H9 (cell line): ENCODE measurements at regions not wholly inside any gene's neighbourhood (a gene's known extent, or its start where the extent isn't known, plus 50 kb on each side); places are given as distances from the start of the nearest gene placed in this dataset.

Source experiments
- DNase-seq: peaks from one replicate; pipeline ENCODE4 v3.0.0-alpha.2; 2017
- H2AFZ ChIP-seq: one replicate; pipeline ENCODE4 v1.6.1; 2013; ENCODE audit warnings: mild to moderate bottlenecking, low read length, control low read depth, moderate library complexity
- H2AK5ac ChIP-seq: 2 replicates; pipeline ENCODE4 v1.6.1; 2013; ENCODE audit warnings: low read length, control low read depth, mixed read lengths; ENCODE audit not compliant: insufficient read length
- H2BK120ac ChIP-seq: one replicate; pipeline ENCODE4 v1.6.1; 2013; ENCODE audit warnings: low read depth, mild to moderate bottlenecking, low read length, control low read depth, inconsistent platforms; ENCODE audit not compliant: poor library complexity, severe bottlenecking
- H2BK12ac ChIP-seq: 2 replicates; pipeline ENCODE4 v1.6.1; 2013; ENCODE audit warnings: low read length, control low read depth, mixed read lengths, low read depth; ENCODE audit not compliant: insufficient read length
- H2BK15ac ChIP-seq: 2 replicates; pipeline ENCODE4 v1.6.1; 2013; ENCODE audit warnings: low read depth, low read length, control low read depth
- H2BK20ac ChIP-seq: one replicate; pipeline ENCODE4 v1.6.1; 2013; ENCODE audit warnings: low read depth, mild to moderate bottlenecking, low read length, control low read depth, inconsistent platforms; ENCODE audit not compliant: poor library complexity, severe bottlenecking
- H2BK5ac ChIP-seq: 2 replicates; pipeline ENCODE4 v1.6.1; 2013; ENCODE audit warnings: low read length, control low read depth, mixed read lengths; ENCODE audit not compliant: insufficient read length
- H3K14ac ChIP-seq: 2 replicates; pipeline ENCODE4 v1.6.1; 2013; ENCODE audit warnings: low read length, control low read depth; ENCODE audit not compliant: insufficient read depth
- H3K18ac ChIP-seq: 2 replicates; pipeline ENCODE4 v1.6.1; 2013; ENCODE audit warnings: low read depth, mild to moderate bottlenecking, mixed read lengths, low read length, control low read depth; ENCODE audit not compliant: insufficient read length
- H3K23ac ChIP-seq: 2 replicates; pipeline ENCODE4 v1.6.1; 2013; ENCODE audit warnings: low read length, control low read depth, mixed read lengths, low read depth; ENCODE audit not compliant: insufficient read length
- H3K23me2 ChIP-seq: 2 replicates; pipeline ENCODE4 v1.6.1; 2013; ENCODE audit warnings: low read depth, mild to moderate bottlenecking, mixed read lengths, low read length, control low read depth; ENCODE audit not compliant: insufficient read length, poor library complexity, severe bottlenecking
- H3K27ac ChIP-seq: 2 replicates; pipeline ENCODE4 v1.5.1; 2013; ENCODE audit warnings: low read length, control low read depth, mixed read lengths, low read depth; ENCODE audit not compliant: insufficient read length
- H3K27me3 ChIP-seq: 2 replicates; pipeline ENCODE4 v1.6.1; 2013; ENCODE audit warnings: low read length, control low read depth, inconsistent platforms; ENCODE audit not compliant: insufficient read depth
- H3K4ac ChIP-seq: 2 replicates; pipeline ENCODE4 v1.6.1; 2013; ENCODE audit warnings: low read depth, mild to moderate bottlenecking, control low read depth, inconsistent platforms, low read length, moderate library complexity
- H3K4me1 ChIP-seq: 2 replicates; pipeline ENCODE4 v1.6.1; 2013; ENCODE audit warnings: low read length, control low read depth, inconsistent platforms; ENCODE audit not compliant: insufficient read depth
- H3K4me2 ChIP-seq: 2 replicates; pipeline ENCODE4 v1.6.1; 2013; ENCODE audit warnings: low read length, control low read depth, mixed read lengths; ENCODE audit not compliant: insufficient read length, insufficient read depth
- H3K56ac ChIP-seq: 2 replicates; pipeline ENCODE4 v1.6.1; 2013; ENCODE audit warnings: low read depth, mild to moderate bottlenecking, mixed read lengths, low read length, control low read depth; ENCODE audit not compliant: insufficient read length
- H3K79me1 ChIP-seq: 2 replicates; pipeline ENCODE4 v1.6.1; 2013; ENCODE audit warnings: low read depth, mild to moderate bottlenecking, moderate library complexity, low read length, control low read depth, inconsistent platforms; ENCODE audit not compliant: insufficient read depth, poor library complexity, severe bottlenecking
- H3K79me2 ChIP-seq: 2 replicates; pipeline ENCODE4 v1.6.1; 2013; ENCODE audit warnings: low read length, control low read depth, inconsistent platforms; ENCODE audit not compliant: insufficient read depth
- H3K9ac ChIP-seq: 2 replicates; pipeline ENCODE4 v1.6.1; 2013; ENCODE audit warnings: low read length, control low read depth, mixed read lengths; ENCODE audit not compliant: insufficient read length; ENCODE audit errors: extremely low read depth
- H3K9me3 ChIP-seq: one replicate; pipeline ENCODE4 v1.6.1; 2013; ENCODE audit warnings: low read depth, low read length, inconsistent platforms; ENCODE audit not compliant: control insufficient read depth
- H3T11ph ChIP-seq: one replicate; pipeline ENCODE4 v1.6.1; 2013; ENCODE audit warnings: mild to moderate bottlenecking, low read length, control low read depth, inconsistent platforms
- H4K20me1 ChIP-seq: one replicate; pipeline ENCODE4 v1.6.1; 2013; ENCODE audit not compliant: control insufficient read depth, insufficient read length, insufficient read depth
- H4K5ac ChIP-seq: 2 replicates; pipeline ENCODE4 v1.6.1; 2013; ENCODE audit warnings: low read depth, mild to moderate bottlenecking, mixed read lengths, low read length, control low read depth; ENCODE audit not compliant: insufficient read length
- H4K8ac ChIP-seq: replicated peaks from 2 replicates; pipeline ENCODE4 v1.6.1; 2013; ENCODE audit warnings: low read length, control low read depth, mixed read lengths, low read depth; ENCODE audit not compliant: insufficient read length
- H4K91ac ChIP-seq: 2 replicates; pipeline ENCODE4 v1.6.1; 2013; ENCODE audit warnings: low read depth, mild to moderate bottlenecking, moderate library complexity, mixed read lengths, low read length, control low read depth; ENCODE audit not compliant: insufficient read length
- H3K27ac Mint-ChIP-seq, 3 experiments: 2 replicates in 2 of 3; 3 replicates in 1 of 3; pipeline ENCODE4 v1.8.0; 2020 to 2021; ENCODE audit warnings: mixed read lengths in 3 of 3, mild to moderate bottlenecking in 1 of 3, moderate library complexity in 1 of 3
- H3K27me3 Mint-ChIP-seq: 2 replicates; pipeline ENCODE4 v1.8.0; 2021; ENCODE audit warnings: low read depth, mild to moderate bottlenecking, moderate library complexity, mixed read lengths
- H3K36me3 Mint-ChIP-seq, 3 experiments: 2 replicates in 2 of 3; 3 replicates in 1 of 3; pipeline ENCODE4 v1.8.0; 2020 to 2021; ENCODE audit warnings: low read depth in 3 of 3, mixed read lengths in 3 of 3; ENCODE audit not compliant: insufficient read depth in 1 of 3
- H3K4me1 Mint-ChIP-seq, 2 experiments: 2 replicates each; pipeline ENCODE4 v1.8.0; 2020; ENCODE audit warnings: mixed read lengths in 2 of 2
- H3K4me3 Mint-ChIP-seq, 2 experiments: 2 replicates in 1 of 2; 3 replicates in 1 of 2; pipeline ENCODE4 v1.8.0; 2020 to 2021; ENCODE audit warnings: mild to moderate bottlenecking in 2 of 2, mixed read lengths in 2 of 2, moderate library complexity in 1 of 2
- H3K9me3 Mint-ChIP-seq, 2 experiments: 2 replicates in 1 of 2; 3 replicates in 1 of 2; pipeline ENCODE4 v1.8.0; 2020; ENCODE audit warnings: mild to moderate bottlenecking in 2 of 2, mixed read lengths in 2 of 2, moderate library complexity in 1 of 2
- CTCF ChIP-seq: fragments of 200-600 bp; sonication (generic); conservative IDR thresholded peaks from 3 replicates; pipeline ENCODE4 v1.8.0; 2021; ENCODE audit warnings: antibody characterized with exemption, mild to moderate bottlenecking
- WGBS: extraction: QIAGEN DNeasy Blood & Tissue Kit; methylation state at CpG from one replicate; pipeline ENCODE4 v1.1.7; 2013; ENCODE audit warnings: missing lambda C conversion rate, low lambda C conversion rate, mixed read lengths; ENCODE audit not compliant: insufficient read length; ENCODE audit errors: extremely low coverage; 5-methylcytosine and 5-hydroxymethylcytosine counted together

DNA sequence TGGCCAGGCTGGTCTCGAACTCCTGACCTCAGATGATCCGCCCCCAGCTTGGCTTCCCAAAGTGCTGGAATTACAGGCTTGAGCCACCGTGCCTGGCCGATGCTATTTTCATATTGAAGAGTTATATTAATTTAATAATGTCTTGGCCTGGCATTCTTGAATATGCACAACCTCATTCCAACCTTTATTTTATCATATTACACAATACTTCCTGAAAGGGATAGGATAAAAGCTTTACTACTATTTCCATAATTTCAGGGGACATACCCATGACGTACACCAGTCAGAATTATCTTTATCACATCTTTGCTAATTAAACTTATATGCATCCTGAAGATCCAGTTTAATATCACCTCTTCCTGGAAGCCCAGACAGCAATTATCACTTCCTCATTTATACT lies 205.3 kb downstream of the ZIC4 start:
- Histone ChIP-seq H3K27ac (no peak overlapping the region), H3K23me2 (no peaks in the 10 kb centered on the region), H3K79me1 (no peaks in the 10 kb centered on the region), H2AFZ (no peak overlapping the region), H3K9me3 (no peaks in the 10 kb centered on the region), H4K8ac (no peak overlapping the region), H3K4me2 (no peak overlapping the region), H2BK12ac (no peak overlapping the region), H4K91ac (no peak overlapping the region), H3K4me1 (no peaks in the 10 kb centered on the region), H2BK120ac (no peak overlapping the region), H2BK15ac (no peak overlapping the region), H2BK20ac (no peak overlapping the region), H3K27me3 (no peaks in the 10 kb centered on the region), H3K14ac (no peak overlapping the region), H4K20me1 (no peaks in the 10 kb centered on the region), H3K9ac (no peak overlapping the region), H2AK5ac (no peak overlapping the region), H3K79me2 (no peaks in the 10 kb centered on the region), H3K23ac (no peak overlapping the region), H3K18ac (no peak overlapping the region), H3K56ac (no peak overlapping the region), H3T11ph (no peak overlapping the region), H2BK5ac (no peak overlapping the region), H3K4ac (no peak overlapping the region), H4K5ac (no peak overlapping the region)
- Mint-ChIP-seq H3K27me3 (no peaks in the 10 kb centered on the region), H3K27ac (no peak overlapping the region), H3K36me3 (no peaks in the 10 kb centered on the region), H3K4me3 (no peak overlapping the region), H3K4me1 (no peaks in the 10 kb centered on the region), H3K9me3 (no peaks in the 10 kb centered on the region; a peak in 1 of 5 replicates)
- no CpG with 5 or more reads among the region's 5 CpGs for WGBS
- no peak for DNase-seq
- no peak for TF ChIP-seq CTCF
